ENCODE measurements at regions not wholly inside any gene's neighbourhood (a gene's known extent, or its start where the extent isn't known, plus 50 kb on each side); places are given as distances from the start of the nearest gene placed in this dataset.

DNA sequence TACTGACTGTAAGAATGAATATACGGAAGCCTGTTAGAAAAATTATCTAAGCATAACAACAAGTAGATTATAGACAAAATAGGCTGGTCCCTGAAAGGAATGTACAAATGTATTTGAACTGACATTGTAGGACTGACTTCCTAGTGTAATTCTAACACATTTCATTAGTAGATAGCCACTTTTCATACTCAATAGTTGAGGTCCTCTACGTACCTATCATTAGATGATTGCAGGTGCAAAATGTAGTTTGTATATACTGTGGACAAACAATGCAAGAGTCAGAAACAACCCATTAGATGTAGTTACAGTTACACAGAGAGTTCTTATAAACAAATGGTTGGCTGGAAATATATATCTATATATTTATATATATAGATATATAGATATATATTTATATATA is 402.3 kb upstream of the SLITRK6 start:
- H3K27ac ChIP-seq (ENCODE audit: low read depth, low read length), result no peak overlapping the region
- no peak overlapping the region for H3K4me3 ChIP-seq (ENCODE audit: low read length)
- no peaks in the 10 kb centered on the region for H3K9me2 ChIP-seq (replicated peaks; ENCODE audit: control insufficient read depth, low read length)
- H3K9me3 ChIP-seq (ENCODE audit: control insufficient read depth, insufficient read depth, low read length), result no peaks in the 10 kb centered on the region
- H4K20me1 ChIP-seq (ENCODE audit: control insufficient read depth, insufficient read depth, low read depth, low read length), result no peaks in the 10 kb centered on the region
- no peak overlapping the region for H3K4me2 ChIP-seq (ENCODE audit: low read length)
- H3K36me3 ChIP-seq (ENCODE audit: control insufficient read depth, low read length), result no peaks in the 10 kb centered on the region
- TF ChIP-seq EZH2phosphoT487 (IDR thresholded peaks at IDR 0.05; ENCODE audit: borderline replicate concordance, low read length), result no peak
- TF ChIP-seq, protein P1, sequence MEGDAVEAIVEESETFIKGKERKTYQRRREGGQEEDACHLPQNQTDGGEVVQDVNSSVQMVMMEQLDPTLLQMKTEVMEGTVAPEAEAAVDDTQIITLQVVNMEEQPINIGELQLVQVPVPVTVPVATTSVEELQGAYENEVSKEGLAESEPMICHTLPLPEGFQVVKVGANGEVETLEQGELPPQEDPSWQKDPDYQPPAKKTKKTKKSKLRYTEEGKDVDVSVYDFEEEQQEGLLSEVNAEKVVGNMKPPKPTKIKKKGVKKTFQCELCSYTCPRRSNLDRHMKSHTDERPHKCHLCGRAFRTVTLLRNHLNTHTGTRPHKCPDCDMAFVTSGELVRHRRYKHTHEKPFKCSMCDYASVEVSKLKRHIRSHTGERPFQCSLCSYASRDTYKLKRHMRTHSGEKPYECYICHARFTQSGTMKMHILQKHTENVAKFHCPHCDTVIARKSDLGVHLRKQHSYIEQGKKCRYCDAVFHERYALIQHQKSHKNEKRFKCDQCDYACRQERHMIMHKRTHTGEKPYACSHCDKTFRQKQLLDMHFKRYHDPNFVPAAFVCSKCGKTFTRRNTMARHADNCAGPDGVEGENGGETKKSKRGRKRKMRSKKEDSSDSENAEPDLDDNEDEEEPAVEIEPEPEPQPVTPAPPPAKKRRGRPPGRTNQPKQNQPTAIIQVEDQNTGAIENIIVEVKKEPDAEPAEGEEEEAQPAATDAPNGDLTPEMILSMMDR (IDR thresholded peaks at IDR 0.05; ENCODE audit: low read depth, low read length, poor library complexity, severe bottlenecking), result no peak
- no peaks in the 10 kb centered on the region for H3F3A ChIP-seq (ENCODE audit: control insufficient read depth, insufficient read depth)
- H3K79me2 ChIP-seq (ENCODE audit: control insufficient read depth, low read length), result no peaks in the 10 kb centered on the region
- H3K27me3 ChIP-seq (ENCODE audit: control insufficient read depth, low read length), result no peaks in the 10 kb centered on the region
- H3K4me1 ChIP-seq (ENCODE audit: control insufficient read depth, low read length), result no peaks in the 10 kb centered on the region

DNA sequence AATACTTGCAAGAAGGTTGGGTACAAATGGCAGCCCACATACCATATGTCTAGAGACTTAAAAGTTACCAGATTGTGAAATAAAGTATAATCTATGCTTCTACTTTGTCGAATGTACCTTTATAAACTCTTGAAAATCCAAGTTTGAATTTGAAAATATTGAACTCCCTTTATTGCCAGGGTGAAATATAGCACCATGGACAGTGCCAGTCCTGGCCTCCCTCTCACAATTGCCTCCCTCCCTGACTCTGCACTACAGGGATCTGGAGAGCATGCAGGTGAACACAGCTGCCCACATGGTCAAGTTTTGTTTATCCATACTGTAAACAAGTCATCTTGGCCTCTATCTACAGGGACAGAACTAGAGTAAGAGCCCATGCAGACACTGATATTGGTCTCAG is 394.1 kb upstream of the SLITRK6 start:
- Histone ChIP-seq H3K27me3 (ENCODE audit: control insufficient read depth, low read length) (no peaks in the 10 kb centered on the region), H3K27ac (ENCODE audit: low read depth, low read length) (no peak overlapping the region), H3K36me3 (ENCODE audit: control insufficient read depth, low read length) (no peaks in the 10 kb centered on the region), H3K9me3 (ENCODE audit: control insufficient read depth, insufficient read depth, low read length) (peaks cover 2% of the 10 kb centered on the region; the same call in 1 of the 2 replicates), H4K20me1 (ENCODE audit: control insufficient read depth, insufficient read depth, low read depth, low read length) (no peaks in the 10 kb centered on the region), H3K4me2 (ENCODE audit: low read length) (no peak overlapping the region), H3K4me1 (ENCODE audit: control insufficient read depth, low read length) (no peaks in the 10 kb centered on the region), H3K4me3 (ENCODE audit: low read length) (no peak overlapping the region), H3F3A (ENCODE audit: control insufficient read depth, insufficient read depth) (no peaks in the 10 kb centered on the region), H3K9me2 (replicated peaks; ENCODE audit: control insufficient read depth, low read length) (no peaks in the 10 kb centered on the region), H3K79me2 (ENCODE audit: control insufficient read depth, low read length) (no peaks in the 10 kb centered on the region)
- TF ChIP-seq, protein P1 (IDR thresholded peaks at IDR 0.05; ENCODE audit: low read depth, low read length, poor library complexity, severe bottlenecking), result no peak
- no peak for TF ChIP-seq EZH2phosphoT487 (IDR thresholded peaks at IDR 0.05; ENCODE audit: borderline replicate concordance, low read length)

DNA sequence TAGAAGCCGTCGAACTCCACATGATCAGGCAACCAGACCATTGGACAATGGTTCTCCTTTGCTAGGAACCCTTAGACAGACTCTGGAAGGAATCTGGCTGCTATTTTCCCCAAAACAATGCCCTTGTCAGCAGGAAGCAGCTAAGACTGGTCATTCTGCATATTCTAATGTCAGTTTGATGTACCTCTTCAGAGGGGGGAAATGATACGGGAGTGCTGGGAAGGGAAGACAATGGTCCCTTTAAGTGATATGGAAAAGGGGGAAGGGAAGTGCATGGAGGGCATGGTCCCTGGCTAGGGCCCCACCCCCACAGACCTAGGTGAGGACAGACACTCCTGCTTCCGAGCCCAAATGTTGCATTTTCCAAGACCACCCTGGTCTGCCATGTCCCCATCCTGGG is 389.0 kb upstream of the SLITRK6 start:
- Histone ChIP-seq H3K4me1 (ENCODE audit: control insufficient read depth, low read length) (no peaks in the 10 kb centered on the region), H3K27ac (ENCODE audit: low read depth, low read length) (no peak overlapping the region)

More for the DNA sequence above, 389.0 kb upstream of the SLITRK6 start:
- no peak overlapping the region for H3K4me3 ChIP-seq (ENCODE audit: low read length)
- no peaks in the 10 kb centered on the region for H3K9me2 ChIP-seq (replicated peaks; ENCODE audit: control insufficient read depth, low read length)
- TF ChIP-seq, protein P1 (IDR thresholded peaks at IDR 0.05; ENCODE audit: low read depth, low read length, poor library complexity, severe bottlenecking), result no peak
- no peak for TF ChIP-seq EZH2phosphoT487 (IDR thresholded peaks at IDR 0.05; ENCODE audit: borderline replicate concordance, low read length)
- H3K36me3 ChIP-seq (ENCODE audit: control insufficient read depth, low read length), result no peaks in the 10 kb centered on the region
- peaks cover 4% of the 10 kb centered on the region; the same call in 1 of the 2 replicates for H3K9me3 ChIP-seq (ENCODE audit: control insufficient read depth, insufficient read depth, low read length)
- H3K27me3 ChIP-seq (ENCODE audit: control insufficient read depth, low read length), result no peaks in the 10 kb centered on the region
- no peaks in the 10 kb centered on the region for H3F3A ChIP-seq (ENCODE audit: control insufficient read depth, insufficient read depth)
- H3K79me2 ChIP-seq (ENCODE audit: control insufficient read depth, low read length), result no peaks in the 10 kb centered on the region
- no peaks in the 10 kb centered on the region for H4K20me1 ChIP-seq (ENCODE audit: control insufficient read depth, insufficient read depth, low read depth, low read length)
- no peak overlapping the region for H3K4me2 ChIP-seq (ENCODE audit: low read length)

Measured in DOHH2 (cell line).